Upper lobe of left lung (tissue), 6 donors: ENCODE measurements at regions not wholly inside any gene's neighbourhood (a gene's known extent, or its start where the extent isn't known, plus 50 kb on each side); places are given as distances from the start of the nearest gene placed in this dataset.

ENCODE experiments used
- ATAC-seq, 2 donors: fragments of 200-7000 bp; cut with Tn5 transposase; one replicate each; pipeline ENCODE4 v1.9.1; 2022; ENCODE audit warnings: mild to moderate bottlenecking in 2 of 2, moderate library complexity in 2 of 2; ENCODE audit not compliant: low FRiP score in 2 of 2
- DNase-seq, 2 donors: peaks; one replicate each; pipeline ENCODE4 v3.0.0-alpha.2; 2019 to 2020
- H3K27ac ChIP-seq, 4 donors: fragments of 200-600 bp; sonication (generic); one replicate each; pipeline ENCODE4 v1.5.1; 2016 to 2019
- H3K27me3 ChIP-seq, 4 donors: fragments of 200-600 bp; sonication (generic); one replicate each; pipeline ENCODE4 v1.5.1; 2017 to 2019
- H3K36me3 ChIP-seq, 4 donors: fragments of 200-600 bp; sonication (generic); one replicate each; pipeline ENCODE4 v1.5.1; 2016 to 2019
- H3K4me1 ChIP-seq, 4 donors: fragments of 200-600 bp; sonication (generic); one replicate each; pipeline ENCODE4 v1.5.1; 2018 to 2019
- H3K4me3 ChIP-seq, 4 donors: fragments of 200-600 bp; sonication (generic); one replicate each; pipeline ENCODE4 v1.5.1; 2017 to 2019; ENCODE audit warnings: mild to moderate bottlenecking in 2 of 4, moderate library complexity in 1 of 4
- H3K9me3 ChIP-seq, 4 donors: fragments of 200-600 bp; sonication (generic); one replicate each; pipeline ENCODE4 v1.5.1; 2018 to 2019
- CTCF ChIP-seq, 6 experiments: fragments of 450-650 bp in 4 of 6; fragments of 200-600 bp in 2 of 6; sonication (generic) in 2 of 6; IDR thresholded peaks; one replicate each; pipeline ENCODE4 v1.5.1; 2016 to 2019; ENCODE audit warnings: antibody characterized with exemption in 6 of 6
- EP300 ChIP-seq, 4 donors: sonication (generic); formaldehyde crosslinking; IDR thresholded peaks; one replicate each; pipeline ENCODE4 v1.5.1; 2017; ENCODE audit warnings: antibody characterized with exemption in 4 of 4, control low read depth in 2 of 4
- POLR2A ChIP-seq, 4 donors: fragments of 450-650 bp; IDR thresholded peaks; one replicate each; pipeline ENCODE4 v1.5.1; 2016 to 2017; ENCODE audit warnings: antibody characterized with exemption in 4 of 4, mild to moderate bottlenecking in 2 of 4
- POLR2AphosphoS5 ChIP-seq, 2 donors: sonication (generic); formaldehyde crosslinking; IDR thresholded peaks; one replicate each; pipeline ENCODE4 v1.5.1; 2017; ENCODE audit warnings: antibody characterized with exemption in 2 of 2
- WGBS, 2 donors: methylation state at CpG; one replicate each; pipeline ENCODE4 v1.1.5; 2017 to 2018; 5-methylcytosine and 5-hydroxymethylcytosine counted together
- donor health status: DM: no; HTN: no; CAD: no; lungs with moderate emphysema.
- donor health status: DM: no; HTN: yes; CAD: no; lungs with severe emphysema.

GRCh38 chr2:238644095-238645081, 203.5 kb upstream of the TWIST2 start:
- H3K36me3 ChIP-seq = no peaks in the 10 kb centered on the region
- ATAC-seq = peak in 1 of 2 donors; percentile 67

GRCh38 chr2:238645095-238645494, 202.8 kb upstream of the TWIST2 start:
- Histone ChIP-seq H3K9me3 (no peaks in the 10 kb centered on the region), H3K27me3 (no peaks in the 10 kb centered on the region), H3K4me1 (peaks cover 0 to 8% (median 0%) of the 10 kb centered on the region in 4 donors), H3K4me3 (no peak overlapping the region), H3K36me3 (no peaks in the 10 kb centered on the region), H3K27ac (no peak overlapping the region)
- TF ChIP-seq POLR2AphosphoS5 (IDR thresholded peaks at IDR 0.05) (no peak), EP300 (IDR thresholded peaks at IDR 0.05) (no peak), POLR2A (IDR thresholded peaks at IDR 0.05) (no peak)
- ATAC-seq (no peak), DNase-seq (no peak)
- WGBS, 2 donors = 84 to 86% methylated on average over 6 of the region's 6 CpGs

More at GRCh38 chr2:238644095-238645081, 203.5 kb upstream of the TWIST2 start:
- DNase-seq = no peak
- TF ChIP-seq POLR2AphosphoS5 (IDR thresholded peaks at IDR 0.05) (no peak), EP300 (IDR thresholded peaks at IDR 0.05) (no peak), CTCF (IDR thresholded peaks at IDR 0.05) (no peak), POLR2A (IDR thresholded peaks at IDR 0.05) (no peak)
- peaks cover 0 to 8% (median 0%) of the 10 kb centered on the region in 4 donors for H3K4me1 ChIP-seq
- no peaks in the 10 kb centered on the region for H3K9me3 ChIP-seq
- H3K4me3 ChIP-seq = no peak overlapping the region
- no peaks in the 10 kb centered on the region for H3K27me3 ChIP-seq
- WGBS, 2 donors = 71 to 72% methylated on average over 11 of the region's 11 CpGs
- H3K27ac ChIP-seq = no peak overlapping the region

- no peak overlapping the region for H3K27ac ChIP-seq
- no peak overlapping the region for H3K4me3 ChIP-seq
- DNase-seq (no peak), ATAC-seq (no peak)
- peaks cover 0 to 8% (median 0%) of the 10 kb centered on the region in 4 donors for H3K4me1 ChIP-seq
- no peaks in the 10 kb centered on the region for H3K36me3 ChIP-seq
- H3K9me3 ChIP-seq = no peaks in the 10 kb centered on the region
- no peaks in the 10 kb centered on the region for H3K27me3 ChIP-seq
- TF ChIP-seq CTCF (IDR thresholded peaks at IDR 0.05) = no peak
- TF ChIP-seq POLR2A (IDR thresholded peaks at IDR 0.05) = no peak
- TF ChIP-seq POLR2AphosphoS5 (IDR thresholded peaks at IDR 0.05) = no peak
- TF ChIP-seq EP300 (IDR thresholded peaks at IDR 0.05) = no peak
- WGBS, 2 donors = 88% methylated on average over 1 of the region's 1 CpG
Measured at GRCh38 chr2:238645716-238646115, 202.2 kb upstream of the TWIST2 start.

- TF ChIP-seq POLR2AphosphoS5 (IDR thresholded peaks at IDR 0.05) (no peak), POLR2A (IDR thresholded peaks at IDR 0.05) (no peak), EP300 (IDR thresholded peaks at IDR 0.05) (no peak), CTCF (IDR thresholded peaks at IDR 0.05) (no peak)
- Histone ChIP-seq H3K36me3 (no peaks in the 10 kb centered on the region), H3K4me3 (no peak overlapping the region), H3K9me3 (no peaks in the 10 kb centered on the region), H3K27ac (no peak overlapping the region), H3K4me1 (peaks cover 0 to 8% (median 0%) of the 10 kb centered on the region in 4 donors), H3K27me3 (no peaks in the 10 kb centered on the region)
- WGBS, 2 donors = 62 to 83% methylated on average over 4 of the region's 4 CpGs
- ATAC-seq = no peak
- DNase-seq = peak in 1 of 2 donors; percentile 45
Measured at GRCh38 chr2:238646281-238646680, 201.6 kb upstream of the TWIST2 start.

GRCh38 chr2:238646803-238647202, 201.1 kb upstream of the TWIST2 start:
- TF ChIP-seq CTCF (IDR thresholded peaks at IDR 0.05) (no peak), POLR2AphosphoS5 (IDR thresholded peaks at IDR 0.05) (no peak), EP300 (IDR thresholded peaks at IDR 0.05) (no peak), POLR2A (IDR thresholded peaks at IDR 0.05) (no peak)
- Histone ChIP-seq H3K4me3 (no peak overlapping the region), H3K9me3 (no peaks in the 10 kb centered on the region), H3K27me3 (no peaks in the 10 kb centered on the region), H3K27ac (no peak overlapping the region), H3K4me1 (peaks cover 0 to 8% (median 0%) of the 10 kb centered on the region in 4 donors), H3K36me3 (no peaks in the 10 kb centered on the region)
- ATAC-seq (no peak), DNase-seq (no peak)
- 81 to 82% methylated on average over 4 of the region's 4 CpGs for WGBS, 2 donors
